KBM-7 (cell line): ENCODE measurements at regions not wholly inside any gene's neighbourhood (a gene's known extent, or its start where the extent isn't known, plus 50 kb on each side); places are given as distances from the start of the nearest gene placed in this dataset.

Source experiments
- DNase-seq: peaks from one replicate; pipeline ENCODE4 v3.0.0-alpha.2; 2015
- in situ Hi-C: fragments of 300-500 bp; cut with MboI; formaldehyde crosslinking; loops from 2 replicates; pipeline ENCODE4 v1.14.3; 2020; ENCODE audit warnings: low sequenced_read_pairs, low pct_unique_long_range_greater_than_20kb, mixed read lengths

- in situ Hi-C loops: no loop called here
- no peak for DNase-seq
These were observed 480.2 kb upstream of the FBXO33 start for GRCh38 chr14:39912192-39913100.

- DNase-seq: no peak
- in situ Hi-C loops: no loop called here
These were observed 465.4 kb upstream of the FBXO33 start for GRCh38 chr14:39897657-39898056.

- DNase-seq: no peak
- in situ Hi-C loops: no loop called here
These were observed 457.8 kb upstream of the FBXO33 start for GRCh38 chr14:39890026-39890425.

GRCh38 chr14:39884091-39884490 is 451.9 kb upstream of the FBXO33 start:
- in situ Hi-C loops: no loop called here
- no peak for DNase-seq

- in situ Hi-C loops: no loop called here
- DNase-seq: no peak
These were observed 448.7 kb upstream of the FBXO33 start for GRCh38 chr14:39880965-39881364.

- in situ Hi-C loops: no loop called here
- no peak for DNase-seq
These were observed 448.0 kb upstream of the FBXO33 start for GRCh38 chr14:39880106-39880695.

GRCh38 chr14:39877577-39878190 is 445.5 kb upstream of the FBXO33 start:
- no peak for DNase-seq
- in situ Hi-C loops: no loop called here

GRCh38 chr14:39876916-39877315 is 444.7 kb upstream of the FBXO33 start:
- in situ Hi-C loops: no loop called here
- DNase-seq: no peak

- no peak for DNase-seq
- in situ Hi-C loops: no loop called here
These were observed 442.8 kb upstream of the FBXO33 start for GRCh38 chr14:39875028-39875427.

- in situ Hi-C loops: no loop called here
- no peak for DNase-seq
These were observed 441.6 kb upstream of the FBXO33 start for GRCh38 chr14:39873791-39874190.

GRCh38 chr14:39868949-39869348 is 436.7 kb upstream of the FBXO33 start:
- in situ Hi-C loops: no loop called here
- DNase-seq: no peak

GRCh38 chr14:39868251-39868650 is 436.0 kb upstream of the FBXO33 start:
- in situ Hi-C loops: no loop called here
- DNase-seq: no peak

- in situ Hi-C loops: no loop called here
- no peak for DNase-seq
These were observed 431.2 kb upstream of the FBXO33 start for GRCh38 chr14:39863441-39863840.

GRCh38 chr14:39861696-39862095 is 429.5 kb upstream of the FBXO33 start:
- in situ Hi-C loops: no loop called here
- no peak for DNase-seq

GRCh38 chr14:39861229-39861600 is 429.0 kb upstream of the FBXO33 start:
- DNase-seq: no peak
- in situ Hi-C loops: no loop called here

- no peak for DNase-seq
- in situ Hi-C loops: no loop called here
These were observed 428.5 kb upstream of the FBXO33 start for GRCh38 chr14:39860596-39861228.

GRCh38 chr14:39859314-39859713 is 427.1 kb upstream of the FBXO33 start:
- in situ Hi-C loops: no loop called here

GRCh38 chr14:39857376-39858055 is 425.3 kb upstream of the FBXO33 start:
- no peak for DNase-seq
- in situ Hi-C loops: no loop called here

More at GRCh38 chr14:39859314-39859713, 427.1 kb upstream of the FBXO33 start:
- no peak for DNase-seq

GRCh38 chr14:39853441-39853840 is 421.2 kb upstream of the FBXO33 start:
- in situ Hi-C loops: no loop called here
- no peak for DNase-seq
